Activated T-helper 17 cell treated with anti-CD3 and anti-CD28 coated beads, Interleukin-2, amount 50 U/mL, for 72 hours (primary cell): ENCODE measurements at regions not wholly inside any gene's neighbourhood (a gene's known extent, or its start where the extent isn't known, plus 50 kb on each side); places are given as distances from the start of the nearest gene placed in this dataset.

ENCODE experiments used
- ATAC-seq: fragments of 150-1000 bp; cut with Tn5 transposase; replicated peaks from 2 replicates; pipeline ENCODE4 v1.10.0; 2021; ENCODE audit warnings: mild to moderate bottlenecking, moderate library complexity
- H3K27ac Mint-ChIP-seq: one replicate; pipeline ENCODE4 v1.8.0; 2022; ENCODE audit warnings: mixed read lengths
- H3K27me3 Mint-ChIP-seq: one replicate; pipeline ENCODE4 v1.8.0; 2022; ENCODE audit warnings: mixed read lengths
- H3K36me3 Mint-ChIP-seq: one replicate; pipeline ENCODE4 v1.8.0; 2022; ENCODE audit warnings: low read depth, mild to moderate bottlenecking, mixed read lengths
- H3K4me1 Mint-ChIP-seq: one replicate; pipeline ENCODE4 v1.8.0; 2022; ENCODE audit warnings: mixed read lengths
- H3K4me3 Mint-ChIP-seq: one replicate; pipeline ENCODE4 v1.8.0; 2022; ENCODE audit warnings: mild to moderate bottlenecking, mixed read lengths
- H3K9me3 Mint-ChIP-seq: one replicate; pipeline ENCODE4 v1.8.0; 2022; ENCODE audit warnings: mixed read lengths

- ATAC-seq = no peak
- H3K36me3 Mint-ChIP-seq = no peaks in the 10 kb centered on the region
- no peak overlapping the region for H3K27ac Mint-ChIP-seq
- peaks cover 8% of the 10 kb centered on the region for H3K9me3 Mint-ChIP-seq
- H3K4me3 Mint-ChIP-seq = no peak overlapping the region
- H3K27me3 Mint-ChIP-seq = no peaks in the 10 kb centered on the region
- H3K4me1 Mint-ChIP-seq = no peaks in the 10 kb centered on the region
Measured at GRCh38 chr13:64338671-64339070, 2891.5 kb downstream of the PCDH9 start.

DNA sequence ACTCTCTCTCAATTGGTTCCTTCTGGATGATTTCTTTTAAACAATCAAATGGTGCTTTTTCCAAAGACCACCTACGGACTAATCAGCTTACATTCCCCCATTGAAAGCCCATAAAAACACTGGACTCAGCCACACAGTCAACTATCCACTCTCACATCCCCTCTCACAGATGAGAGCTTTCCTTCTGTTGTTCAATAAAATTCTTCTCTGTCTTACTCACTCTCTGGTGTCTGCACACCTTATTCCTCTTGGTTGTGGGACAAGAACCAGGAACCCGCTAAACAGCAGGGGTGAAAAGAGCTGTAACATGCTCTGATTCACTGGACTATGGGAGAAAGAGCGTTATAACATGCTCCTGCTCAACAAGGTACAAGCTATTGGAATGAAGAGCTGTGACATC is 2896.2 kb downstream of the PCDH9 start:
- H3K36me3 Mint-ChIP-seq = no peaks in the 10 kb centered on the region
- no peak overlapping the region for H3K27ac Mint-ChIP-seq
- no peaks in the 10 kb centered on the region for H3K4me1 Mint-ChIP-seq
- H3K9me3 Mint-ChIP-seq = peaks cover 11% of the 10 kb centered on the region
- ATAC-seq = no peak
- no peaks in the 10 kb centered on the region for H3K27me3 Mint-ChIP-seq
- H3K4me3 Mint-ChIP-seq = no peak overlapping the region

GRCh38 chr13:64332048-64332447 is 2898.1 kb downstream of the PCDH9 start:
- Mint-ChIP-seq H3K4me3 (no peak overlapping the region), H3K27ac (no peak overlapping the region), H3K27me3 (no peaks in the 10 kb centered on the region), H3K36me3 (no peaks in the 10 kb centered on the region), H3K9me3 (peaks cover 14% of the 10 kb centered on the region), H3K4me1 (no peaks in the 10 kb centered on the region)
- no peak for ATAC-seq

- ATAC-seq = no peak
- H3K27me3 Mint-ChIP-seq = no peaks in the 10 kb centered on the region
- peaks cover 11% of the 10 kb centered on the region for H3K9me3 Mint-ChIP-seq
- no peaks in the 10 kb centered on the region for H3K36me3 Mint-ChIP-seq
- no peak overlapping the region for H3K27ac Mint-ChIP-seq
- no peaks in the 10 kb centered on the region for H3K4me1 Mint-ChIP-seq
- no peak overlapping the region for H3K4me3 Mint-ChIP-seq
Measured at GRCh38 chr13:64327505-64328194, 2902.5 kb downstream of the PCDH9 start.

DNA sequence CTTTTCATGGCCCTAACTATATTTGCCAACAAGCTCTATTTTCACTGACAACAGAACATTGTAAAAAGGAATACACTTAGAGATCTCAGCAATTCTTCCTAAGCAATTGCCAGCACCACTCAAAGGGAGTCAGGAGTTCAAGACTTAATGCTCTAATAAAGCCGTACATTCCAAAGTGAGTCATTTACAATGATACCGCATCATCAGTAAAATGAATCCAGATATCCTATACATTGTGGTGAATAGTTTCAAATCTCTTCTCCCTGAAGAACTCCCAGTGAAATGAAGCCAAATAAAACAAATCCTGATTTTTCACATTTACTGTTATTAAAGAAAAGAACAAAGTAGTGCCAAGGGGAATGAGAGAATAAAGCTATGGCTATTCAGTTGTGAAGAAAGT is 2898.7 kb upstream of the PCDH20 start:
- no peak for ATAC-seq

GRCh38 chr13:64311948-64312347 is 2896.3 kb upstream of the PCDH20 start:
- H3K27me3 Mint-ChIP-seq = no peaks in the 10 kb centered on the region
- no peaks in the 10 kb centered on the region for H3K4me1 Mint-ChIP-seq
- peaks cover 8% of the 10 kb centered on the region for H3K9me3 Mint-ChIP-seq
- H3K4me3 Mint-ChIP-seq = no peak overlapping the region
- ATAC-seq = no peak
- H3K36me3 Mint-ChIP-seq = no peaks in the 10 kb centered on the region
- no peak overlapping the region for H3K27ac Mint-ChIP-seq

More for the DNA sequence above, 2898.7 kb upstream of the PCDH20 start:
- H3K4me1 Mint-ChIP-seq = no peaks in the 10 kb centered on the region
- H3K9me3 Mint-ChIP-seq = peaks cover 4% of the 10 kb centered on the region
- H3K27ac Mint-ChIP-seq = no peak overlapping the region
- H3K36me3 Mint-ChIP-seq = no peaks in the 10 kb centered on the region
- no peaks in the 10 kb centered on the region for H3K27me3 Mint-ChIP-seq
- no peak overlapping the region for H3K4me3 Mint-ChIP-seq

- Mint-ChIP-seq H3K27me3 (no peaks in the 10 kb centered on the region), H3K9me3 (peaks cover 4% of the 10 kb centered on the region), H3K36me3 (no peaks in the 10 kb centered on the region), H3K27ac (no peak overlapping the region), H3K4me1 (no peaks in the 10 kb centered on the region), H3K4me3 (no peak overlapping the region)
- ATAC-seq = no peak
Measured at GRCh38 chr13:64311112-64311511, 2895.5 kb upstream of the PCDH20 start.

GRCh38 chr13:64305246-64305645 is 2889.6 kb upstream of the PCDH20 start:
- H3K4me1 Mint-ChIP-seq = no peaks in the 10 kb centered on the region
- no peaks in the 10 kb centered on the region for H3K36me3 Mint-ChIP-seq
- H3K27me3 Mint-ChIP-seq = no peaks in the 10 kb centered on the region
- H3K9me3 Mint-ChIP-seq = peaks cover 4% of the 10 kb centered on the region
- H3K27ac Mint-ChIP-seq = no peak overlapping the region
- H3K4me3 Mint-ChIP-seq = no peak overlapping the region
- no peak for ATAC-seq

- Mint-ChIP-seq H3K27me3 (no peaks in the 10 kb centered on the region), H3K4me3 (no peak overlapping the region), H3K36me3 (no peaks in the 10 kb centered on the region), H3K4me1 (no peaks in the 10 kb centered on the region), H3K27ac (no peak overlapping the region), H3K9me3 (peaks cover 7% of the 10 kb centered on the region)
- ATAC-seq = no peak
Measured at GRCh38 chr13:64300239-64300638, 2884.6 kb upstream of the PCDH20 start.

DNA sequence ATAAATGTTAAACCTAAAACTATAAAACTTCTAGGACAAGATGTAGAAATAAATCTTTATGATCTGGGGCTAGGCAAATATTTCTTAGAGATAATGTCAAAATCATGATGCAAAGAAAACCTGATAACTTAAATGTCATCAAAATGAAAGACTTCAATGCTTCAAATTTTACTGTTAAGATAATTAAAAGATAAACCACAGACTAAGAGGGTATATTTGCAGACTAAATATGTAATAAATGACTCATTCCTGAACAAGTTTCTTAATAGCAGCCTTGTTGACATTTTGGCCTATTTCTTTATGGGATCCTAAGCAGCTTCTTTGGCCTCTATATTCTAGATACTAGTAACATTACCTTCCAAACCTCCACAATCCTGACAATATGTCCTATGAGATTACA is 2878.3 kb upstream of the PCDH20 start:
- H3K27ac Mint-ChIP-seq = no peak overlapping the region
- no peaks in the 10 kb centered on the region for H3K27me3 Mint-ChIP-seq
- no peaks in the 10 kb centered on the region for H3K36me3 Mint-ChIP-seq
- peaks cover 16% of the 10 kb centered on the region for H3K9me3 Mint-ChIP-seq
- H3K4me1 Mint-ChIP-seq = no peaks in the 10 kb centered on the region
- H3K4me3 Mint-ChIP-seq = no peak overlapping the region
- no peak for ATAC-seq

DNA sequence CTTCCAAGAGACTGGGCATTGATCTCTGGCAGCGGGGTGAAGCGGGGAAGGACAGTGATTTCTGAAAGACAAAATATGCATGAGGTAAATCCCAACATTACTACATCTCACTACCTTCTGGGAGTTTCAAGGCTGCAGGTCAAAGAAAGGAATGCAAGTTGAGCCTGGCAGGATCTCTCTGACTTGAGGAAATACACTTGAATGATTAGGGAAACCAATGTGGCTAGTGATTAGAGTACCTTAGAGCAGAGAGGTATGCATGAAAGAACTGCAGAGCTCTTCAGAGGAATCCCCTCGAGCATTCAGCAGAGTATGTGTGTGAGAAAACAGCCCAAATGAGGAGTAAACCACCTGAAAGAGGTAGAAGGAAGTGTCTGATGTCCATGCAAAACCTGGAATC is 2874.1 kb upstream of the PCDH20 start:
- no peaks in the 10 kb centered on the region for H3K4me1 Mint-ChIP-seq
- H3K9me3 Mint-ChIP-seq = peaks cover 27% of the 10 kb centered on the region
- no peak for ATAC-seq
- H3K27ac Mint-ChIP-seq = no peak overlapping the region
- H3K4me3 Mint-ChIP-seq = no peak overlapping the region
- H3K27me3 Mint-ChIP-seq = no peaks in the 10 kb centered on the region
- no peaks in the 10 kb centered on the region for H3K36me3 Mint-ChIP-seq

GRCh38 chr13:64283926-64284325 is 2868.3 kb upstream of the PCDH20 start:
- Mint-ChIP-seq H3K27me3 (no peaks in the 10 kb centered on the region), H3K36me3 (no peaks in the 10 kb centered on the region), H3K27ac (no peak overlapping the region), H3K4me1 (no peaks in the 10 kb centered on the region), H3K4me3 (no peak overlapping the region), H3K9me3 (peaks cover 15% of the 10 kb centered on the region)
- ATAC-seq = no peak

GRCh38 chr13:64278493-64278892 is 2862.8 kb upstream of the PCDH20 start:
- Mint-ChIP-seq H3K4me1 (no peaks in the 10 kb centered on the region), H3K27me3 (no peaks in the 10 kb centered on the region), H3K36me3 (no peaks in the 10 kb centered on the region), H3K9me3 (no peaks in the 10 kb centered on the region), H3K4me3 (no peak overlapping the region), H3K27ac (no peak overlapping the region)
- no peak for ATAC-seq

GRCh38 chr13:64277097-64277496 is 2861.4 kb upstream of the PCDH20 start:
- Mint-ChIP-seq H3K4me1 (no peaks in the 10 kb centered on the region), H3K36me3 (no peaks in the 10 kb centered on the region), H3K27me3 (no peaks in the 10 kb centered on the region), H3K4me3 (no peak overlapping the region), H3K27ac (no peak overlapping the region), H3K9me3 (no peaks in the 10 kb centered on the region)
- no peak for ATAC-seq

GRCh38 chr13:64276232-64276631 is 2860.6 kb upstream of the PCDH20 start:
- Mint-ChIP-seq H3K27me3 (no peaks in the 10 kb centered on the region), H3K27ac (no peak overlapping the region)
- ATAC-seq = no peak

More at GRCh38 chr13:64276232-64276631, 2860.6 kb upstream of the PCDH20 start:
- no peaks in the 10 kb centered on the region for H3K36me3 Mint-ChIP-seq
- no peaks in the 10 kb centered on the region for H3K9me3 Mint-ChIP-seq
- H3K4me1 Mint-ChIP-seq = no peaks in the 10 kb centered on the region
- no peak overlapping the region for H3K4me3 Mint-ChIP-seq
